Vagina (tissue), 2 donors: ENCODE measurements at regions not wholly inside any gene's neighbourhood (a gene's known extent, or its start where the extent isn't known, plus 50 kb on each side); places are given as distances from the start of the nearest gene placed in this dataset. TPM values are rescaled to one million over a fixed set of nuclear protein-coding genes. Genes with fewer than 3 reads are reported as not detected.
A peak's percentile ranks its signal among the peaks of the same experiment; 100 is the strongest.

Source experiments
- DNase-seq, 2 donors: peaks; one replicate each; pipeline ENCODE4 v3.0.0-alpha.2; 2017; ENCODE audit errors: extremely low spot score in 2 of 2
- H3K27ac ChIP-seq: fragments of 200-600 bp; sonication (generic); one replicate; pipeline ENCODE4 v1.5.1; 2019
- H3K27me3 ChIP-seq: fragments of 200-600 bp; sonication (generic); one replicate; pipeline ENCODE4 v1.5.1; 2019
- H3K36me3 ChIP-seq, 2 donors: fragments of 200-600 bp; sonication (generic); one replicate each; pipeline ENCODE4 v1.5.1; 2017 to 2019
- H3K4me1 ChIP-seq: fragments of 200-600 bp; sonication (generic); one replicate; pipeline ENCODE4 v1.5.1; 2019
- H3K4me3 ChIP-seq, 2 donors: fragments of 200-600 bp; sonication (generic); 1 replicate in 1 of 2; 2 replicates in 1 of 2; pipeline ENCODE4 v1.5.1; 2016 to 2019
- H3K9me3 ChIP-seq: fragments of 200-600 bp; sonication (generic); one replicate; pipeline ENCODE4 v1.5.1; 2019
- CTCF ChIP-seq, 3 experiments: fragments of 450-650 bp in 2 of 3; fragments of 200-600 bp in 1 of 3; sonication (generic) in 1 of 3; IDR thresholded peaks; one replicate each; pipeline ENCODE4 v1.5.1; 2017 to 2019; ENCODE audit warnings: antibody characterized with exemption in 3 of 3, mild to moderate bottlenecking in 2 of 3, moderate library complexity in 2 of 3
- POLR2A ChIP-seq, 2 donors: fragments of 450-650 bp; IDR thresholded peaks; one replicate each; pipeline ENCODE4 v1.6.1; 2017; ENCODE audit warnings: antibody characterized with exemption in 2 of 2, mild to moderate bottlenecking in 2 of 2, moderate library complexity in 2 of 2
- POLR2AphosphoS5 ChIP-seq, 2 donors: sonication (generic); formaldehyde crosslinking; IDR thresholded peaks; one replicate each; pipeline ENCODE4 v1.9.0; 2017; ENCODE audit warnings: antibody characterized with exemption in 2 of 2, mild to moderate bottlenecking in 2 of 2, low read depth in 1 of 2; ENCODE audit not compliant: insufficient read depth in 1 of 2
- intact Hi-C: fragments of 100-400 bp; cut with DNase I; formaldehyde crosslinking; loops from one replicate; pipeline ENCODE4 v1.15.1; 2023
- microRNA-seq: library from miRNA; unstranded; fragments of <30 nt; microRNA quantifications from one replicate; pipeline ENCODE4, GENCODE V29; 2017; ENCODE audit warnings: borderline number of aligned reads, borderline replicate concordance
- small RNA-seq: library from RNA; depleted of rRNA; stranded (forward); fragments of <200 nt; gene quantifications from one replicate; pipeline ENCODE3, GENCODE V24; 2016

- Histone ChIP-seq H3K9me3 (no peaks in the 10 kb centered on the region), H3K36me3 (no peaks in the 10 kb centered on the region), H3K4me1 (peaks cover 2% of the 10 kb centered on the region), H3K4me3 (no peak overlapping the region), H3K27me3 (no peaks in the 10 kb centered on the region), H3K27ac (no peak overlapping the region)
- no peak for TF ChIP-seq CTCF (IDR thresholded peaks at IDR 0.05)
- peak; percentile 27 to 38 for TF ChIP-seq POLR2AphosphoS5 (IDR thresholded peaks at IDR 0.05; ENCODE audit: insufficient read depth in 1 of 2, low read depth in 1 of 2)
- TF ChIP-seq POLR2A (IDR thresholded peaks at IDR 0.05), result no peak
- intact Hi-C loops, result no loop called here
- DNase-seq, result no peak
Observed at GRCh38 chr20:62590309-62591121, 51.8 kb upstream of the SLCO4A1 start.

GRCh38 chr20:62591122-62591468 lies 51.2 kb upstream of the SLCO4A1 start:
- Histone ChIP-seq H3K9me3 (no peaks in the 10 kb centered on the region), H3K4me1 (peaks cover 7% of the 10 kb centered on the region), H3K4me3 (no peak overlapping the region), H3K27ac (no peak overlapping the region), H3K27me3 (no peaks in the 10 kb centered on the region), H3K36me3 (no peaks in the 10 kb centered on the region)
- no peak for DNase-seq
- no peak for TF ChIP-seq POLR2A (IDR thresholded peaks at IDR 0.05)
- no peak for TF ChIP-seq POLR2AphosphoS5 (IDR thresholded peaks at IDR 0.05; ENCODE audit: insufficient read depth in 1 of 2, low read depth in 1 of 2)
- TF ChIP-seq CTCF (IDR thresholded peaks at IDR 0.05), result no peak
- intact Hi-C loops, result no loop called here

GRCh38 chr20:62591591-62591990 lies 50.7 kb upstream of the SLCO4A1 start:
- DNase-seq, result no peak
- Histone ChIP-seq H3K27ac (no peak overlapping the region), H3K27me3 (no peaks in the 10 kb centered on the region), H3K9me3 (no peaks in the 10 kb centered on the region), H3K36me3 (no peaks in the 10 kb centered on the region), H3K4me3 (no peak overlapping the region), H3K4me1 (peaks cover 8% of the 10 kb centered on the region)
- intact Hi-C loops, result no loop called here
- TF ChIP-seq CTCF (IDR thresholded peaks at IDR 0.05) (no peak), POLR2AphosphoS5 (IDR thresholded peaks at IDR 0.05; ENCODE audit: insufficient read depth in 1 of 2, low read depth in 1 of 2) (no peak), POLR2A (IDR thresholded peaks at IDR 0.05) (no peak)

Small RNA genes lying in the stretch of these regions (microRNA-seq; reads per million reads assigned to microRNA genes)
- gene MIR1-1 (4.3 reads per million), gene MIR133A2 (not detected)

Small RNA genes lying in the stretch of these regions (small RNA-seq; reads per million reads assigned to genes)
- not detected for gene MIR1-1
